ENCODE measurements at regions not wholly inside any gene's neighbourhood (a gene's known extent, or its start where the extent isn't known, plus 50 kb on each side); places are given as distances from the start of the nearest gene placed in this dataset.

DNA sequence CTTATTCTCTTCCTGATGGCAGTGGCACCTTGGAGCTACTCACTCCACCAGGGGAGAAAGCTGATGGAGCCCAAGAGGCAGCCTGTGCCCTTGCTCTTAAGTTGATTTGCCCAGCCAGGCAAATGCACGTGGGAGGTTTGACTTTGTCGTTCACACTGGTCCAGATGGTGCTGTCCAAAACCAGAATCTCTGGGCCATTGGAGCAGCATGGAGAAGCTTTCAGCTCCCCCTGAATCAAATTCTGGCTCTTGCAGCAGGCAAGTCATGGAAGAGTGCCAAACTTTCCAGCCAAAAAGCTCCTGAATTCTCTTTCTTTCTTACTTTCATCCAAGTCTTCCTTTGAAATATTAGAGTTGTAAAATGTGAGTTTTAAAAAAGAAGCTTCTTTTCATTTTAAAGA lies 970.4 kb downstream of the RPA4 start:
- DNase-seq (ENCODE audit: extremely low spot score), result no peak
- H3K27me3 ChIP-seq, result no peaks in the 10 kb centered on the region
- TF ChIP-seq POLR2A (IDR thresholded peaks at IDR 0.05; ENCODE audit: low read depth) (no peak), EP300 (IDR thresholded peaks at IDR 0.05) (no peak), POLR2AphosphoS5 (IDR thresholded peaks at IDR 0.05) (no peak)
- TF ChIP-seq, protein P1, sequence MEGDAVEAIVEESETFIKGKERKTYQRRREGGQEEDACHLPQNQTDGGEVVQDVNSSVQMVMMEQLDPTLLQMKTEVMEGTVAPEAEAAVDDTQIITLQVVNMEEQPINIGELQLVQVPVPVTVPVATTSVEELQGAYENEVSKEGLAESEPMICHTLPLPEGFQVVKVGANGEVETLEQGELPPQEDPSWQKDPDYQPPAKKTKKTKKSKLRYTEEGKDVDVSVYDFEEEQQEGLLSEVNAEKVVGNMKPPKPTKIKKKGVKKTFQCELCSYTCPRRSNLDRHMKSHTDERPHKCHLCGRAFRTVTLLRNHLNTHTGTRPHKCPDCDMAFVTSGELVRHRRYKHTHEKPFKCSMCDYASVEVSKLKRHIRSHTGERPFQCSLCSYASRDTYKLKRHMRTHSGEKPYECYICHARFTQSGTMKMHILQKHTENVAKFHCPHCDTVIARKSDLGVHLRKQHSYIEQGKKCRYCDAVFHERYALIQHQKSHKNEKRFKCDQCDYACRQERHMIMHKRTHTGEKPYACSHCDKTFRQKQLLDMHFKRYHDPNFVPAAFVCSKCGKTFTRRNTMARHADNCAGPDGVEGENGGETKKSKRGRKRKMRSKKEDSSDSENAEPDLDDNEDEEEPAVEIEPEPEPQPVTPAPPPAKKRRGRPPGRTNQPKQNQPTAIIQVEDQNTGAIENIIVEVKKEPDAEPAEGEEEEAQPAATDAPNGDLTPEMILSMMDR (IDR thresholded peaks at IDR 0.05), result no peak
- intact Hi-C loops (cut with DNase I), result no loop called here
- H3K4me3 ChIP-seq, result no peak overlapping the region
- H3K9me3 ChIP-seq, result no peaks in the 10 kb centered on the region
- peaks cover 0 to 10% (median 2%) of the 10 kb centered on the region in 4 donors for H3K4me1 ChIP-seq
- no peaks in the 10 kb centered on the region for H3K36me3 ChIP-seq
- H3K27ac ChIP-seq (replicated peaks in 1 of 4), result no peak overlapping the region
- 48% methylated on average over 2 of the region's 2 CpGs for WGBS

- Histone ChIP-seq H3K27me3 (no peaks in the 10 kb centered on the region), H3K27ac (replicated peaks in 1 of 4) (no peak overlapping the region), H3K36me3 (no peaks in the 10 kb centered on the region), H3K4me1 (peaks cover 0 to 4% (median 2%) of the 10 kb centered on the region in 4 donors), H3K4me3 (no peak overlapping the region), H3K9me3 (no peaks in the 10 kb centered on the region)
- DNase-seq (ENCODE audit: extremely low spot score), result no peak
- 80% methylated on average over 1 of the region's 1 CpG for WGBS
- intact Hi-C loops (cut with DNase I), result no loop called here
- TF ChIP-seq EP300 (IDR thresholded peaks at IDR 0.05), result no peak
- no peak for TF ChIP-seq POLR2AphosphoS5 (IDR thresholded peaks at IDR 0.05)
- TF ChIP-seq POLR2A (IDR thresholded peaks at IDR 0.05; ENCODE audit: low read depth), result no peak
- TF ChIP-seq, protein P1 (IDR thresholded peaks at IDR 0.05), result no peak
These were observed 974.9 kb downstream of the RPA4 start for GRCh38 chrX:97858592-97858991.

GRCh38 chrX:97860226-97860625 lies 976.5 kb downstream of the RPA4 start:
- no peaks in the 10 kb centered on the region for H3K36me3 ChIP-seq
- H3K27ac ChIP-seq (replicated peaks in 1 of 4), result no peak overlapping the region
- no peak for DNase-seq (ENCODE audit: extremely low spot score)
- no peaks in the 10 kb centered on the region for H3K4me1 ChIP-seq
- intact Hi-C loops (cut with DNase I), result no loop called here
- WGBS, result 60% methylated on average over 1 of the region's 1 CpG
- TF ChIP-seq EP300 (IDR thresholded peaks at IDR 0.05) (no peak), POLR2A (IDR thresholded peaks at IDR 0.05; ENCODE audit: low read depth) (no peak)
- TF ChIP-seq, protein P1 (IDR thresholded peaks at IDR 0.05), result no peak
- no peak overlapping the region for H3K4me3 ChIP-seq
- no peaks in the 10 kb centered on the region for H3K27me3 ChIP-seq
- no peaks in the 10 kb centered on the region for H3K9me3 ChIP-seq

DNA sequence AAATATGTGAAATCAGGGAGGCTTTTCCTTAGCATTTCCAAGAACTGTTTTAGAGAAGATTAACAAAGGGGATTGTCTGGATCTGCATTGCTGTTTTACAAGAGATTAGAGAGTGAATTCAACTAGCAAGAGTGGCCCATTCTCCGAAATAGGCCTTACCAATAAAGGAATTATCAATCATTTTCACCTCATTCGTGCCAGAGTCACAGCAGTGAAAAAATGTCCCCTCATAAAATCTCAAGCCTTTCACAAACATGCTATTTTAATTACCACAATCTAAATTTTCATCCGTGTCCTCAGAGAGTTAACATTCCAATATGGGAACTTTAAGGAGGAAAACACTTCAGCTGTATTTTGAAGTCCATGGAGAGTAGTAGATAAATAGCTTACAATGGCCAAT lies 979.6 kb downstream of the RPA4 start:
- Histone ChIP-seq H3K27me3 (no peaks in the 10 kb centered on the region), H3K4me1 (no peaks in the 10 kb centered on the region), H3K9me3 (no peaks in the 10 kb centered on the region), H3K4me3 (no peak overlapping the region), H3K36me3 (no peaks in the 10 kb centered on the region), H3K27ac (replicated peaks in 1 of 4) (no peak overlapping the region)
- 73% methylated on average over 3 of the region's 3 CpGs for WGBS
- TF ChIP-seq, protein P1 (IDR thresholded peaks at IDR 0.05), result no peak
- intact Hi-C loops (cut with DNase I), result no loop called here
- DNase-seq (ENCODE audit: extremely low spot score), result no peak

DNA sequence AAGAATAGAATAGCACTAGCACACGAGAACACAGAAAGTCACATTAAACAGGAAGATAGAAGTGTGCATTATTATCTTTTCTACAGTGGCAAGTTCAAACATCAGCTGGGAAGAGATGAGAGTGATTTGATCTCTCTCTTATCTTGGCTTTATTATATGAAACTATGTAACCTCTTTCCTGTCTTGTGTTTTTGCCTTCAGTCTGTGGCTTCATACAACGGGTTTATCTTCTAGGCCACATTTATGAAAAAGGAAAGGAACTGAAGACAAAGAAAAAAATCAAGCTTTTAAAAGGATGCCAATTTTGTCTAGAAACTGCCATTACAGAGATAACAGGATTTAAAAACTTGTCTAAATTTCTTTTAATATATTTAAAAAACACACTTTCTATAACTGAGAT lies 983.6 kb downstream of the RPA4 start:
- H3K4me1 ChIP-seq, result no peaks in the 10 kb centered on the region

More for the DNA sequence above, 983.6 kb downstream of the RPA4 start:
- Histone ChIP-seq H3K27me3 (no peaks in the 10 kb centered on the region), H3K9me3 (no peaks in the 10 kb centered on the region), H3K36me3 (no peaks in the 10 kb centered on the region), H3K27ac (replicated peaks in 1 of 4) (no peak overlapping the region), H3K4me3 (no peak overlapping the region)
- intact Hi-C loops (cut with DNase I), result no loop called here
- no peak for DNase-seq (ENCODE audit: extremely low spot score)
- WGBS, result 67% methylated on average over 2 of the region's 2 CpGs
- no peak for TF ChIP-seq POLR2A (IDR thresholded peaks at IDR 0.05; ENCODE audit: low read depth)
- TF ChIP-seq EP300 (IDR thresholded peaks at IDR 0.05), result no peak
- no peak for TF ChIP-seq POLR2AphosphoS5 (IDR thresholded peaks at IDR 0.05)
- TF ChIP-seq, protein P1 (IDR thresholded peaks at IDR 0.05), result no peak

Measured in esophagus muscularis mucosa (tissue), 4 donors.